Transverse colon (tissue), 4 donors: ENCODE measurements at regions not wholly inside any gene's neighbourhood (a gene's known extent, or its start where the extent isn't known, plus 50 kb on each side); places are given as distances from the start of the nearest gene placed in this dataset.

Experiments used
- DNase-seq: peaks from one replicate; pipeline ENCODE4 v3.0.0-alpha.2; 2019
- H3K27ac ChIP-seq, 4 donors: fragments of 200-600 bp; sonication (generic); 2 replicates each; pipeline ENCODE4 v1.5.1; 2016 to 2018; ENCODE audit warnings: inconsistent platforms in 4 of 4
- H3K27me3 ChIP-seq: fragments of 200-600 bp; sonication (generic); 2 replicates; pipeline ENCODE4 v1.5.1; 2017; ENCODE audit warnings: inconsistent platforms
- H3K36me3 ChIP-seq, 4 donors: fragments of 200-600 bp; sonication (generic); 2 replicates each; pipeline ENCODE4 v1.5.1; 2017 to 2019; ENCODE audit warnings: inconsistent platforms in 4 of 4
- H3K4me1 ChIP-seq, 4 donors: fragments of 200-600 bp; sonication (generic); 2 replicates each; pipeline ENCODE4 v1.5.1; 2017 to 2020; ENCODE audit warnings: inconsistent platforms in 4 of 4
- H3K4me3 ChIP-seq, 4 donors: fragments of 200-600 bp; sonication (generic); 1 replicate in 1 of 4; 2 replicates in 3 of 4; pipeline versions ENCODE4 v1.5.1 to v1.6.1; 2017 to 2019; ENCODE audit warnings: inconsistent platforms in 4 of 4
- H3K9me3 ChIP-seq, 2 donors: fragments of 200-600 bp; sonication (generic); 2 replicates each; pipeline ENCODE4 v1.5.1; 2017 to 2019; ENCODE audit warnings: inconsistent platforms in 2 of 2
- EP300 ChIP-seq: sonication (generic); formaldehyde crosslinking; IDR thresholded peaks from one replicate; pipeline ENCODE4 v1.6.1; 2017; ENCODE audit warnings: antibody characterized with exemption, low read depth
- POLR2A ChIP-seq: fragments of 450-650 bp; IDR thresholded peaks from one replicate; pipeline ENCODE4 v1.6.1; 2016; ENCODE audit warnings: antibody characterized with exemption, mild to moderate bottlenecking, moderate library complexity
- POLR2AphosphoS5 ChIP-seq, 3 donors: sonication (generic); formaldehyde crosslinking; IDR thresholded peaks; one replicate each; pipeline ENCODE4 v1.6.1; 2016; ENCODE audit warnings: antibody characterized with exemption in 3 of 3
- WGBS, 2 donors: methylation state at CpG; one replicate each; pipeline ENCODE4 v1.1.5; 2018; ENCODE audit warnings: low coverage in 1 of 2; 5-methylcytosine and 5-hydroxymethylcytosine counted together
- in situ Hi-C, 4 donors: fragments of 200-750 bp; cut with MboI; loops; one replicate each; pipeline versions ENCODE4 v1.15.0 to v1.15.1; 2017; ENCODE audit warnings: low sequenced_read_pairs in 3 of 4, low pct_ligation_motif_present in 1 of 4, low pct_unique_long_range_greater_than_20kb in 1 of 4
- intact Hi-C: fragments of 100-400 bp; cut with DNase I; formaldehyde crosslinking; loops from one replicate; pipeline ENCODE4 v1.15.1; 2023; ENCODE audit warnings: low total_unique reads
- TF ChIP-seq, protein P1 (sequence below), 5 experiments: fragments of 200-600 bp in 3 of 5; fragments of 450-650 bp in 2 of 5; sonication (generic) in 3 of 5; IDR thresholded peaks; 1 replicate in 2 of 5; 2 replicates in 3 of 5; pipeline ENCODE4 v1.5.1; 2016 to 2017; ENCODE audit warnings: antibody characterized with exemption in 5 of 5, inconsistent platforms in 3 of 5, mild to moderate bottlenecking in 2 of 5, moderate library complexity in 1 of 5

DNA sequence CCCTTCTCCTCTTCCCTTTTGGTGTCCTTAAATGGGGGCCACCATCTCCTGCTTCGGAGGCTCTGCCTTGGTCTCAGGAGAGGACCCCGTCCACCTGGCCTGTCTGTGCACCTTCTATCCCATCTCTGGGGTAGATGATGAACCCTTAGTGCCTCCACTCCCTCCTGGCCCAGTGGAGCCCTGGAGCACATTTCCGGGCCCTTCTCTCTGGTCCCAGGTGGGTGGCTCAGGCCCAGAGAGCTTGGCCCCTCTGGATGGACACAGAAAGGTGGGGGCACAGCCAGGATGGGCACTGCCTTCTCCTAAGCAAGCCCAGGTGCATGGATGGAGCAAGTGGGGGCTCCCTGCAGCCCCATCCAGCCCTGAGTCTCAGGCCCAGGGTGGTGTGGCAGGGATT lies 121.4 kb upstream of the RET start:
- WGBS, 2 donors = 84% methylated on average over 3 of the region's 3 CpGs; no CpG with 5 or more reads in 1 of the 2 donors
- Histone ChIP-seq H3K27me3 (peaks cover 19% of the 10 kb centered on the region), H3K36me3 (no peaks in the 10 kb centered on the region), H3K27ac (no peak overlapping the region), H3K9me3 (no peaks in the 10 kb centered on the region), H3K4me3 (no peak overlapping the region), H3K4me1 (peaks cover 0 to 10% (median 2%) of the 10 kb centered on the region in 4 donors)
- intact Hi-C loops (no loop called here), in situ Hi-C loops (no loop called here)
- TF ChIP-seq POLR2AphosphoS5 (IDR thresholded peaks at IDR 0.05) (no peak), EP300 (no peak), POLR2A (no peak)
- TF ChIP-seq, protein P1, sequence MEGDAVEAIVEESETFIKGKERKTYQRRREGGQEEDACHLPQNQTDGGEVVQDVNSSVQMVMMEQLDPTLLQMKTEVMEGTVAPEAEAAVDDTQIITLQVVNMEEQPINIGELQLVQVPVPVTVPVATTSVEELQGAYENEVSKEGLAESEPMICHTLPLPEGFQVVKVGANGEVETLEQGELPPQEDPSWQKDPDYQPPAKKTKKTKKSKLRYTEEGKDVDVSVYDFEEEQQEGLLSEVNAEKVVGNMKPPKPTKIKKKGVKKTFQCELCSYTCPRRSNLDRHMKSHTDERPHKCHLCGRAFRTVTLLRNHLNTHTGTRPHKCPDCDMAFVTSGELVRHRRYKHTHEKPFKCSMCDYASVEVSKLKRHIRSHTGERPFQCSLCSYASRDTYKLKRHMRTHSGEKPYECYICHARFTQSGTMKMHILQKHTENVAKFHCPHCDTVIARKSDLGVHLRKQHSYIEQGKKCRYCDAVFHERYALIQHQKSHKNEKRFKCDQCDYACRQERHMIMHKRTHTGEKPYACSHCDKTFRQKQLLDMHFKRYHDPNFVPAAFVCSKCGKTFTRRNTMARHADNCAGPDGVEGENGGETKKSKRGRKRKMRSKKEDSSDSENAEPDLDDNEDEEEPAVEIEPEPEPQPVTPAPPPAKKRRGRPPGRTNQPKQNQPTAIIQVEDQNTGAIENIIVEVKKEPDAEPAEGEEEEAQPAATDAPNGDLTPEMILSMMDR (IDR thresholded peaks at IDR 0.05) = no peak
- DNase-seq = no peak

DNA sequence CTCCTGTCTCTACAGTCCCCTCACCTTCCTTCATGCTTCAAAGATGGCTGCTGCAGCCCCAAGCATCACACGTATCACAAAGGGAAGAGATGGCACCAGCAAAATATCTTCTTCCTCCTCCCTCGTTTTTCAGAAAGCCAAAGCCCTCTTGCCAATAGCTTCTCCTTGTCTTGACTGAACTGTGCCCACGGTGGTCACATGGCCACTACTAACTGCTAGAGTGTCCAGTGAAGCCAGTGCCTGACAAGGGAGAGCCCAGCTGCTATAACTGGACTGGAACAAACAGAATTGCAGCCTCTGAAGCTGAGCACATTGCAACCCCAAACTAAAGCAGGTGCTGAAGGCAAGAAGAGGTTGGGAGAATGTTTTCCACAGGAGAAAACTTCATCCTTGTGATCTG lies 120.8 kb upstream of the RET start:
- H3K36me3 ChIP-seq = no peaks in the 10 kb centered on the region
- no peak for DNase-seq
- intact Hi-C loops (no loop called here), in situ Hi-C loops (no loop called here)
- WGBS, 2 donors = 70% methylated on average over 3 of the region's 3 CpGs; no CpG with 5 or more reads in 1 of the 2 donors
- peaks cover 0 to 9% (median 2%) of the 10 kb centered on the region in 4 donors for H3K4me1 ChIP-seq
- H3K27ac ChIP-seq = no peak overlapping the region
- TF ChIP-seq POLR2A = no peak
- TF ChIP-seq, protein P1 (IDR thresholded peaks at IDR 0.05) = no peak
- no peak for TF ChIP-seq POLR2AphosphoS5 (IDR thresholded peaks at IDR 0.05)
- no peak for TF ChIP-seq EP300
- peaks cover 13% of the 10 kb centered on the region for H3K27me3 ChIP-seq
- H3K9me3 ChIP-seq = no peaks in the 10 kb centered on the region
- no peak overlapping the region for H3K4me3 ChIP-seq

DNA sequence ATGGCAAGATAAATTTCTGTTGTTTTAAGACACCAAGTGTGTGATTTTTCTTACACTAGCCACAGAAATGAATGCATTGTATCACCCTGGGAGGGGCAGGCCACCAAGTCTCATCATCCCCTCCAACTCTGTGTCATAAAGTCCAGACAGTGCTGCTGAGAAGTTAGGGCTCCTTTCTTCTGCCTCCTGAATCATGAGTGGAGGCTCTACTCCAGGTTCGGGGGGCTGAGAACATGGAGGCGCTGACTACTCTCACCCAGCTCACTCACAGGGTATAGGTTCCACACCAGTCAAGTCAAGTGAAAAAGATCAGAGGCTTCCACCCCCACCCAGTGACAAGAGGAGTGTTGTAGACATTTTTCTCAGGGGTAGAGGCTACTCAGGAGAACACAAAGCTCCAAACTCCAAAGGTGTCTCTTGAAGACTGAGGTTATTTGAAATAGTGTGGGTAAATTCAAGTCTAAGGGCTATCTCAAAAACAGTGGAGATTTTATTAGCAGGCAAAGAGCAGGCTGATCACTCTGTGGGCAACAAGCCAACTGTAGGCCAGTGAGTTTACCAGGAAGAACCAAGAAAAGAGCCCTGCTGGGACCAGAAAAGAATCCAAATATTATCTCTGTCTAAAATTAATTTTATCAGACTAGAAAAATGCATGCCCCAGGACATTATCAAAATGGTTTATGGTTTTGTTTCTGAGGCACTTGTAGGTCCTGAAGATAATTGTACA lies 118.6 kb upstream of the RET start:
- in situ Hi-C loops = no loop called here
- H3K9me3 ChIP-seq = no peaks in the 10 kb centered on the region

DNA sequence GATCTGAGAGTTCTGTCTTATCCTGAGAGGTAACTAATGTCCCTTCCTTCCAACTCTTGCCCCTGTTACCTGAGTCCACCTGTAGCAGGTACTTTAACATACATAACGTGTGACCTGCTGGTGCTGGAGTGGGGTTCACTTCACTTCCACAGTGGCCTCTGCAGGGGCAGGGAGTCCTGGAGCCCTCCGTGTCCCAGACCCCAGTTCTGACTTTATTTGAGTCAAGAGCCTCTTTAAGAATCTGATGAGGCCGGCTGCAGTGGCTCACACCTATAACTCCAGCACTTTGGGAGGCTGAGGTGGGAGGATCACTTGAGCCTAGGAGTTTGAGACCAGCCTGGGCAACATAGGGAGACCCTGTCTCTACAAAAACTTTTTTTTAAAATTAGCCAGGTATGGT lies 117.0 kb upstream of the RET start:
- no peak for TF ChIP-seq POLR2A
- TF ChIP-seq, protein P1 (IDR thresholded peaks at IDR 0.05) = no peak
- no peak for TF ChIP-seq EP300
- TF ChIP-seq POLR2AphosphoS5 (IDR thresholded peaks at IDR 0.05) = no peak
- H3K27ac ChIP-seq = no peak overlapping the region
- DNase-seq = no peak
- in situ Hi-C loops (no loop called here), intact Hi-C loops (no loop called here)
- no peaks in the 10 kb centered on the region for H3K36me3 ChIP-seq
- H3K9me3 ChIP-seq = no peaks in the 10 kb centered on the region
- H3K4me1 ChIP-seq = no peaks in the 10 kb centered on the region
- H3K4me3 ChIP-seq = no peak overlapping the region
- WGBS, 2 donors = 88% methylated on average over 3 of the region's 3 CpGs; no CpG with 5 or more reads in 1 of the 2 donors
- no peaks in the 10 kb centered on the region for H3K27me3 ChIP-seq

More for the DNA sequence above, 118.6 kb upstream of the RET start:
- intact Hi-C loops = no loop called here
- WGBS, 2 donors = 87% methylated on average over 2 of the region's 2 CpGs; no CpG with 5 or more reads in 1 of the 2 donors
- no peaks in the 10 kb centered on the region for H3K36me3 ChIP-seq
- H3K27ac ChIP-seq = no peak overlapping the region
- no peak overlapping the region for H3K4me3 ChIP-seq
- H3K4me1 ChIP-seq = no peaks in the 10 kb centered on the region
- no peaks in the 10 kb centered on the region for H3K27me3 ChIP-seq
- no peak for DNase-seq
- TF ChIP-seq, protein P1 (IDR thresholded peaks at IDR 0.05) = no peak
- TF ChIP-seq POLR2AphosphoS5 (IDR thresholded peaks at IDR 0.05) (no peak), POLR2A (no peak), EP300 (no peak)
